Frontal cortex (tissue), 3 donors: ENCODE measurements at regions not wholly inside any gene's neighbourhood (a gene's known extent, or its start where the extent isn't known, plus 50 kb on each side); places are given as distances from the start of the nearest gene placed in this dataset.
A peak's percentile ranks its signal among the peaks of the same experiment; 100 is the strongest.
"Not testable (repeated sequence)": the region's sequence is repeated elsewhere in the genome, so short reads cannot be mapped to it uniquely, and the experiment has no call there.

Source experiments
- DNase-seq, 2 donors: peaks; one replicate each; pipeline ENCODE4 v3.0.0; 2012; ENCODE audit warnings: low spot score in 2 of 2
- FAIRE-seq: peaks from 2 replicates; lab custom pipeline; 2012; peaks lifted over from hg19 to GRCh38; lab: Jason Lieb, UNC
- donor health status: control.
- donor health status: control.
- donor health status: control.

GRCh38 chr4:14131335-14131734, 503.8 kb upstream of the BOD1L1 start:
- DNase-seq (no peak), FAIRE-seq (no peak)

GRCh38 chr4:14132301-14132700, 504.8 kb upstream of the BOD1L1 start:
- no peak for FAIRE-seq
- no peak for DNase-seq

GRCh38 chr4:14138106-14138505, 510.6 kb upstream of the BOD1L1 start:
- no peak for FAIRE-seq
- DNase-seq, result no peak

GRCh38 chr4:14143892-14144291, 516.4 kb upstream of the BOD1L1 start:
- no peak for DNase-seq
- no peak for FAIRE-seq

- DNase-seq (no peak), FAIRE-seq (no peak)
These were observed 521.9 kb upstream of the BOD1L1 start for GRCh38 chr4:14149176-14150053.

GRCh38 chr4:14151101-14151500, 523.6 kb upstream of the BOD1L1 start:
- DNase-seq (no peak), FAIRE-seq (no peak)

- FAIRE-seq, result no peak
- no peak for DNase-seq
These were observed 525.5 kb upstream of the BOD1L1 start for GRCh38 chr4:14152834-14153519.

GRCh38 chr4:14155803-14156202, 528.3 kb upstream of the BOD1L1 start:
- DNase-seq (no peak), FAIRE-seq (no peak)

GRCh38 chr4:14157262-14157661, 529.7 kb upstream of the BOD1L1 start:
- peak; percentile 10 for FAIRE-seq
- no peak for DNase-seq

GRCh38 chr4:14165222-14165920, 537.8 kb upstream of the BOD1L1 start:
- FAIRE-seq, result no peak
- DNase-seq, result no peak

- FAIRE-seq, result no peak
- DNase-seq, result no peak
These were observed 540.5 kb upstream of the BOD1L1 start for GRCh38 chr4:14167876-14168510.

- DNase-seq (no peak), FAIRE-seq (no peak)
These were observed 541.4 kb upstream of the BOD1L1 start for GRCh38 chr4:14168919-14169318.

GRCh38 chr4:14169460-14169859, 541.9 kb upstream of the BOD1L1 start:
- no peak for FAIRE-seq
- no peak for DNase-seq

- not testable (repeated sequence) for FAIRE-seq, DNase-seq
These were observed 542.4 kb upstream of the BOD1L1 start for GRCh38 chr4:14169940-14170339.

- DNase-seq, result no peak
These were observed 549.1 kb upstream of the BOD1L1 start for GRCh38 chr4:14176613-14177012.

GRCh38 chr4:14177987-14178386, 550.5 kb upstream of the BOD1L1 start:
- DNase-seq (no peak), FAIRE-seq (no peak)

More at GRCh38 chr4:14176613-14177012, 549.1 kb upstream of the BOD1L1 start:
- FAIRE-seq, result no peak

GRCh38 chr4:14178421-14178820, 550.9 kb upstream of the BOD1L1 start:
- FAIRE-seq, result no peak
- no peak for DNase-seq

- FAIRE-seq (no peak), DNase-seq (no peak)
These were observed 552.6 kb upstream of the BOD1L1 start for GRCh38 chr4:14180166-14180565.

GRCh38 chr4:14180983-14181601, 553.6 kb upstream of the BOD1L1 start:
- DNase-seq (no peak), FAIRE-seq (no peak)

GRCh38 chr4:14182148-14182547, 554.6 kb upstream of the BOD1L1 start:
- FAIRE-seq (no peak), DNase-seq (no peak)
